ENCODE measurements at regions not wholly inside any gene's neighbourhood (a gene's known extent, or its start where the extent isn't known, plus 50 kb on each side); places are given as distances from the start of the nearest gene placed in this dataset.

DNA sequence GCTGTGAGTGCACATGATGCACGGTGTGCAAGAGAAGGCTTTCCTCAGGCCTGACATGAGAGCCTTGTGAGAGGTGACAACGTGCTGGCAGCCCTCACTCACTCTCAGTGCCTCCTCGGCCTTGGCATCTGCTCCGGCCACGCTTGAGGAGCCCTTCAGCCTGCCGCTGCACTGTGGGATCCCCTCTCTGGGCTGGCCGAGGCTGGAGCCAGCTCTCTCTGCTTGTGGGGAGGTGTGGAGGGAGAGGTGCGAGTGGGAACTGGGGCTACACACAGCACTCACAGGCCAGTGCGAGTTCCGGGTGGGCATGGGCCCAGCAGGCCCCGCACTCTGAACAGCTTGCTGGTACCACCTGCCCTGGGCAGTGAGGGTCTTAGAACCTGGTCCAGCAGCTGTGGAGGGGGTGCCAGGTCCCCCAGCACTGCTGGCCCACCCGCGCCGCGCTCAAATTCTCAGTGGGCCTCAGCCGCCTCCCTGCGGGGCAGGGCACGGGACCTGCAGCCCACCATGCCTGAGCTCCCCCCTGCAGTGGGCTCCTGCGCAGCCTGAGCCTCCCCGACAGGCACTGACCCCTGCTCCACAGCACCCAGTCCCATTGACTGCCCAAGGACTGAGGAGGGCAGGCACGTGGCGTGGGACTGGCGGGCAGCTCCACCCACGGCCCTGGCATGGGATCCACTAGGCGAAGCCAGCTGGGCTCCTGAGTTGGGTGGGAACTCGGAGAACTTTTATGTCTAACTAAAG, 74.9 kb upstream of the BMP5 start (continued):
- TF ChIP-seq, protein P1, sequence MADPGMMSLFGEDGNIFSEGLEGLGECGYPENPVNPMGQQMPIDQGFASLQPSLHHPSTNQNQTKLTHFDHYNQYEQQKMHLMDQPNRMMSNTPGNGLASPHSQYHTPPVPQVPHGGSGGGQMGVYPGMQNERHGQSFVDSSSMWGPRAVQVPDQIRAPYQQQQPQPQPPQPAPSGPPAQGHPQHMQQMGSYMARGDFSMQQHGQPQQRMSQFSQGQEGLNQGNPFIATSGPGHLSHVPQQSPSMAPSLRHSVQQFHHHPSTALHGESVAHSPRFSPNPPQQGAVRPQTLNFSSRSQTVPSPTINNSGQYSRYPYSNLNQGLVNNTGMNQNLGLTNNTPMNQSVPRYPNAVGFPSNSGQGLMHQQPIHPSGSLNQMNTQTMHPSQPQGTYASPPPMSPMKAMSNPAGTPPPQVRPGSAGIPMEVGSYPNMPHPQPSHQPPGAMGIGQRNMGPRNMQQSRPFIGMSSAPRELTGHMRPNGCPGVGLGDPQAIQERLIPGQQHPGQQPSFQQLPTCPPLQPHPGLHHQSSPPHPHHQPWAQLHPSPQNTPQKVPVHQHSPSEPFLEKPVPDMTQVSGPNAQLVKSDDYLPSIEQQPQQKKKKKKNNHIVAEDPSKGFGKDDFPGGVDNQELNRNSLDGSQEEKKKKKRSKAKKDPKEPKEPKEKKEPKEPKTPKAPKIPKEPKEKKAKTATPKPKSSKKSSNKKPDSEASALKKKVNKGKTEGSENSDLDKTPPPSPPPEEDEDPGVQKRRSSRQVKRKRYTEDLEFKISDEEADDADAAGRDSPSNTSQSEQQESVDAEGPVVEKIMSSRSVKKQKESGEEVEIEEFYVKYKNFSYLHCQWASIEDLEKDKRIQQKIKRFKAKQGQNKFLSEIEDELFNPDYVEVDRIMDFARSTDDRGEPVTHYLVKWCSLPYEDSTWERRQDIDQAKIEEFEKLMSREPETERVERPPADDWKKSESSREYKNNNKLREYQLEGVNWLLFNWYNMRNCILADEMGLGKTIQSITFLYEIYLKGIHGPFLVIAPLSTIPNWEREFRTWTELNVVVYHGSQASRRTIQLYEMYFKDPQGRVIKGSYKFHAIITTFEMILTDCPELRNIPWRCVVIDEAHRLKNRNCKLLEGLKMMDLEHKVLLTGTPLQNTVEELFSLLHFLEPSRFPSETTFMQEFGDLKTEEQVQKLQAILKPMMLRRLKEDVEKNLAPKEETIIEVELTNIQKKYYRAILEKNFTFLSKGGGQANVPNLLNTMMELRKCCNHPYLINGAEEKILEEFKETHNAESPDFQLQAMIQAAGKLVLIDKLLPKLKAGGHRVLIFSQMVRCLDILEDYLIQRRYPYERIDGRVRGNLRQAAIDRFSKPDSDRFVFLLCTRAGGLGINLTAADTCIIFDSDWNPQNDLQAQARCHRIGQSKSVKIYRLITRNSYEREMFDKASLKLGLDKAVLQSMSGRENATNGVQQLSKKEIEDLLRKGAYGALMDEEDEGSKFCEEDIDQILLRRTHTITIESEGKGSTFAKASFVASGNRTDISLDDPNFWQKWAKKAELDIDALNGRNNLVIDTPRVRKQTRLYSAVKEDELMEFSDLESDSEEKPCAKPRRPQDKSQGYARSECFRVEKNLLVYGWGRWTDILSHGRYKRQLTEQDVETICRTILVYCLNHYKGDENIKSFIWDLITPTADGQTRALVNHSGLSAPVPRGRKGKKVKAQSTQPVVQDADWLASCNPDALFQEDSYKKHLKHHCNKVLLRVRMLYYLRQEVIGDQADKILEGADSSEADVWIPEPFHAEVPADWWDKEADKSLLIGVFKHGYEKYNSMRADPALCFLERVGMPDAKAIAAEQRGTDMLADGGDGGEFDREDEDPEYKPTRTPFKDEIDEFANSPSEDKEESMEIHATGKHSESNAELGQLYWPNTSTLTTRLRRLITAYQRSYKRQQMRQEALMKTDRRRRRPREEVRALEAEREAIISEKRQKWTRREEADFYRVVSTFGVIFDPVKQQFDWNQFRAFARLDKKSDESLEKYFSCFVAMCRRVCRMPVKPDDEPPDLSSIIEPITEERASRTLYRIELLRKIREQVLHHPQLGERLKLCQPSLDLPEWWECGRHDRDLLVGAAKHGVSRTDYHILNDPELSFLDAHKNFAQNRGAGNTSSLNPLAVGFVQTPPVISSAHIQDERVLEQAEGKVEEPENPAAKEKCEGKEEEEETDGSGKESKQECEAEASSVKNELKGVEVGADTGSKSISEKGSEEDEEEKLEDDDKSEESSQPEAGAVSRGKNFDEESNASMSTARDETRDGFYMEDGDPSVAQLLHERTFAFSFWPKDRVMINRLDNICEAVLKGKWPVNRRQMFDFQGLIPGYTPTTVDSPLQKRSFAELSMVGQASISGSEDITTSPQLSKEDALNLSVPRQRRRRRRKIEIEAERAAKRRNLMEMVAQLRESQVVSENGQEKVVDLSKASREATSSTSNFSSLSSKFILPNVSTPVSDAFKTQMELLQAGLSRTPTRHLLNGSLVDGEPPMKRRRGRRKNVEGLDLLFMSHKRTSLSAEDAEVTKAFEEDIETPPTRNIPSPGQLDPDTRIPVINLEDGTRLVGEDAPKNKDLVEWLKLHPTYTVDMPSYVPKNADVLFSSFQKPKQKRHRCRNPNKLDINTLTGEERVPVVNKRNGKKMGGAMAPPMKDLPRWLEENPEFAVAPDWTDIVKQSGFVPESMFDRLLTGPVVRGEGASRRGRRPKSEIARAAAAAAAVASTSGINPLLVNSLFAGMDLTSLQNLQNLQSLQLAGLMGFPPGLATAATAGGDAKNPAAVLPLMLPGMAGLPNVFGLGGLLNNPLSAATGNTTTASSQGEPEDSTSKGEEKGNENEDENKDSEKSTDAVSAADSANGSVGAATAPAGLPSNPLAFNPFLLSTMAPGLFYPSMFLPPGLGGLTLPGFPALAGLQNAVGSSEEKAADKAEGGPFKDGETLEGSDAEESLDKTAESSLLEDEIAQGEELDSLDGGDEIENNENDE (IDR thresholded peaks at IDR 0.05; ENCODE audit: insufficient replicate concordance, low read length): no peak
- TF ChIP-seq, protein P2, sequence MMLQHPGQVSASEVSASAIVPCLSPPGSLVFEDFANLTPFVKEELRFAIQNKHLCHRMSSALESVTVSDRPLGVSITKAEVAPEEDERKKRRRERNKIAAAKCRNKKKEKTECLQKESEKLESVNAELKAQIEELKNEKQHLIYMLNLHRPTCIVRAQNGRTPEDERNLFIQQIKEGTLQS (IDR thresholded peaks at IDR 0.05; ENCODE audit: insufficient read depth, low read depth, low read length): no peak
- no peak for TF ChIP-seq BACH1 (IDR thresholded peaks at IDR 0.05; ENCODE audit: low read length)
- TF ChIP-seq NRF1 (IDR thresholded peaks at IDR 0.05; ENCODE audit: low read depth, low read length): no peak
- TF ChIP-seq RAD21 (IDR thresholded peaks at IDR 0.05 in 1 of 2, conservative IDR thresholded peaks at IDR 0.05 in 1 of 2; ENCODE audit: low read depth in 2 of 2, low read length in 2 of 2): no peak
- TF ChIP-seq KDM5A (IDR thresholded peaks at IDR 0.05; ENCODE audit: low read length): no peak
- TF ChIP-seq, protein P3, sequence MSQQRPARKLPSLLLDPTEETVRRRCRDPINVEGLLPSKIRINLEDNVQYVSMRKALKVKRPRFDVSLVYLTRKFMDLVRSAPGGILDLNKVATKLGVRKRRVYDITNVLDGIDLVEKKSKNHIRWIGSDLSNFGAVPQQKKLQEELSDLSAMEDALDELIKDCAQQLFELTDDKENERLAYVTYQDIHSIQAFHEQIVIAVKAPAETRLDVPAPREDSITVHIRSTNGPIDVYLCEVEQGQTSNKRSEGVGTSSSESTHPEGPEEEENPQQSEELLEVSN (IDR thresholded peaks at IDR 0.05): no peak
- TF ChIP-seq RXRA (IDR thresholded peaks at IDR 0.05; ENCODE audit: insufficient read depth, low read depth, low read length): no peak
